ENCODE measurements at regions not wholly inside any gene's neighbourhood (a gene's known extent, or its start where the extent isn't known, plus 50 kb on each side); places are given as distances from the start of the nearest gene placed in this dataset.

GRCh38 chr7:50190776-50191175 is 97.7 kb upstream of the ZPBP start:
- TF ChIP-seq CTCF (IDR thresholded peaks at IDR 0.05; ENCODE audit: insufficient read depth, missing control alignments), result no peak
- FAIRE-seq, result no peak
- DNase-seq (ENCODE audit: insufficient read length, low spot score), result no peak

GRCh38 chr7:50189371-50189770 is 96.3 kb upstream of the ZPBP start:
- TF ChIP-seq CTCF (IDR thresholded peaks at IDR 0.05; ENCODE audit: insufficient read depth, missing control alignments), result no peak
- DNase-seq (ENCODE audit: insufficient read length, low spot score) (no peak), FAIRE-seq (no peak)

- TF ChIP-seq CTCF (IDR thresholded peaks at IDR 0.05; ENCODE audit: insufficient read depth, missing control alignments), result no peak
- FAIRE-seq (no peak), DNase-seq (ENCODE audit: insufficient read length, low spot score) (no peak)
These were observed 93.1 kb upstream of the ZPBP start for GRCh38 chr7:50185951-50186682.

GRCh38 chr7:50185208-50185607 is 92.2 kb upstream of the ZPBP start:
- DNase-seq (ENCODE audit: insufficient read length, low spot score), result no peak
- FAIRE-seq, result no peak

GRCh38 chr7:50184271-50184990 is 91.4 kb upstream of the ZPBP start:
- FAIRE-seq (no peak), DNase-seq (ENCODE audit: insufficient read length, low spot score) (no peak)
- no peak for TF ChIP-seq CTCF (IDR thresholded peaks at IDR 0.05; ENCODE audit: insufficient read depth, missing control alignments)

More at GRCh38 chr7:50185208-50185607, 92.2 kb upstream of the ZPBP start:
- TF ChIP-seq CTCF (IDR thresholded peaks at IDR 0.05; ENCODE audit: insufficient read depth, missing control alignments), result no peak

GRCh38 chr7:50182759-50183158 is 89.7 kb upstream of the ZPBP start:
- DNase-seq (ENCODE audit: insufficient read length, low spot score) (no peak), FAIRE-seq (no peak)
- no peak for TF ChIP-seq CTCF (IDR thresholded peaks at IDR 0.05; ENCODE audit: insufficient read depth, missing control alignments)

GRCh38 chr7:50181081-50181480 is 88.0 kb upstream of the ZPBP start:
- FAIRE-seq (no peak), DNase-seq (ENCODE audit: insufficient read length, low spot score) (no peak)
- no peak for TF ChIP-seq CTCF (IDR thresholded peaks at IDR 0.05; ENCODE audit: insufficient read depth, missing control alignments)

Measured in D721Med (cell line).